SK-N-SH treated with all-trans-retinoic acid at 6 μM for 48 hours (cell line): ENCODE measurements at regions not wholly inside any gene's neighbourhood (a gene's known extent, or its start where the extent isn't known, plus 50 kb on each side); places are given as distances from the start of the nearest gene placed in this dataset.

ENCODE experiments used
- OSR1 ChIP-seq: fragments of 250-450 bp; sonication (Bioruptor Pico); IDR thresholded peaks from 2 replicates; pipeline ENCODE4 v1.8.0; 2022; ENCODE audit warnings: moderate library complexity, mild to moderate bottlenecking, inconsistent platforms
- PATZ1 ChIP-seq: fragments of 250-450 bp; sonication (Bioruptor Pico); IDR thresholded peaks from 2 replicates; pipeline ENCODE4 v1.8.0; 2020; ENCODE audit warnings: mild to moderate bottlenecking, moderate library complexity, borderline replicate concordance
- POU6F1 ChIP-seq: fragments of 250-450 bp; sonication (Bioruptor Pico); IDR thresholded peaks from 2 replicates; pipeline ENCODE4 v1.8.0; 2021; ENCODE audit warnings: low read depth, mild to moderate bottlenecking, moderate library complexity, borderline replicate concordance
- SNAI2 ChIP-seq: fragments of 250-450 bp; sonication (Bioruptor Pico); IDR thresholded peaks from 2 replicates; pipeline ENCODE4 v1.5.0; 2020; ENCODE audit warnings: mild to moderate bottlenecking, moderate library complexity

- TF ChIP-seq OSR1 (no peak), PATZ1 (CRISPR knock-in tag) (no peak), POU6F1 (CRISPR knock-in tag) (no peak), SNAI2 (CRISPR knock-in tag) (no peak)
Measured at GRCh38 chr22:22761963-22762772, 117.8 kb downstream of the GGTLC2 start.
